ENCODE measurements at regions not wholly inside any gene's neighbourhood (a gene's known extent, or its start where the extent isn't known, plus 50 kb on each side); places are given as distances from the start of the nearest gene placed in this dataset.

GRCh38 chr18:59960272-59960671 lies 60.5 kb downstream of the PMAIP1 start:
- TF ChIP-seq CTCF (IDR thresholded peaks at IDR 0.05) = no peak
- no peak for TF ChIP-seq POLR2A (IDR thresholded peaks at IDR 0.05)

Measured in breast epithelium (tissue), 3 donors.